Chondrocyte (in vitro differentiated cells): ENCODE measurements at regions not wholly inside any gene's neighbourhood (a gene's known extent, or its start where the extent isn't known, plus 50 kb on each side); places are given as distances from the start of the nearest gene placed in this dataset.

Experiments used
- DNase-seq: peaks from one replicate; pipeline ENCODE4 v3.0.0; 2021; ENCODE audit warnings: mixed read lengths, low spot score
- H3K27ac Mint-ChIP-seq: one replicate; pipeline ENCODE4 v1.8.0; 2021; ENCODE audit warnings: mild to moderate bottlenecking, moderate library complexity, mixed read lengths; ENCODE audit not compliant: unreplicated experiment
- H3K27me3 Mint-ChIP-seq: 2 replicates; pipeline ENCODE4 v1.8.0; 2021; ENCODE audit warnings: low read depth, mixed read lengths
- H3K36me3 Mint-ChIP-seq: 2 replicates; pipeline ENCODE4 v1.8.0; 2021; ENCODE audit warnings: low read depth, mixed read lengths
- H3K4me1 Mint-ChIP-seq: 2 replicates; pipeline ENCODE4 v1.8.0; 2021; ENCODE audit warnings: low read depth, mild to moderate bottlenecking, mixed read lengths
- H3K4me3 Mint-ChIP-seq: one replicate; pipeline ENCODE4 v1.8.0; 2021; ENCODE audit warnings: mild to moderate bottlenecking, moderate library complexity, mixed read lengths; ENCODE audit not compliant: unreplicated experiment
- H3K9me3 Mint-ChIP-seq: 2 replicates; pipeline ENCODE4 v1.8.0; 2021; ENCODE audit warnings: low read depth, mixed read lengths
- CTCF ChIP-seq: fragments of 200-600 bp; sonication (generic); IDR thresholded peaks from 2 replicates; pipeline ENCODE4 v1.5.0; 2021; ENCODE audit warnings: antibody characterized with exemption, mild to moderate bottlenecking, moderate library complexity

- Mint-ChIP-seq H3K27me3 (peaks cover 9% of the 10 kb centered on the region), H3K36me3 (no peaks in the 10 kb centered on the region), H3K27ac (no peak overlapping the region), H3K4me3 (no peak overlapping the region), H3K4me1 (no peaks in the 10 kb centered on the region), H3K9me3 (no peaks in the 10 kb centered on the region)
- no peak for TF ChIP-seq CTCF
- no peak for DNase-seq
These were observed 235.0 kb downstream of the AACS start for GRCh38 chr12:125300249-125300648.

- H3K27me3 Mint-ChIP-seq: peaks cover 5% of the 10 kb centered on the region
- no peak for TF ChIP-seq CTCF
- H3K4me3 Mint-ChIP-seq: no peak overlapping the region
- DNase-seq: no peak
- no peaks in the 10 kb centered on the region for H3K36me3 Mint-ChIP-seq
- no peak overlapping the region for H3K27ac Mint-ChIP-seq
- H3K9me3 Mint-ChIP-seq: peaks cover 2% of the 10 kb centered on the region
- H3K4me1 Mint-ChIP-seq: no peaks in the 10 kb centered on the region
These were observed 238.1 kb downstream of the AACS start for GRCh38 chr12:125303337-125303736.

GRCh38 chr12:125304029-125304428 lies 238.8 kb downstream of the AACS start:
- DNase-seq: no peak
- no peak for TF ChIP-seq CTCF
- Mint-ChIP-seq H3K9me3 (peaks cover 4% of the 10 kb centered on the region), H3K27ac (no peak overlapping the region), H3K36me3 (no peaks in the 10 kb centered on the region), H3K4me1 (no peaks in the 10 kb centered on the region), H3K27me3 (peaks cover 5% of the 10 kb centered on the region), H3K4me3 (no peak overlapping the region)

GRCh38 chr12:125305231-125305630 lies 240.0 kb downstream of the AACS start:
- Mint-ChIP-seq H3K4me3 (no peak overlapping the region), H3K9me3 (peaks cover 4% of the 10 kb centered on the region), H3K27ac (no peak overlapping the region), H3K4me1 (no peaks in the 10 kb centered on the region), H3K27me3 (no peaks in the 10 kb centered on the region), H3K36me3 (no peaks in the 10 kb centered on the region)
- no peak for TF ChIP-seq CTCF
- no peak for DNase-seq

- H3K27me3 Mint-ChIP-seq: peaks cover 8% of the 10 kb centered on the region
These were observed 245.2 kb downstream of the AACS start for GRCh38 chr12:125310461-125310860.

More at GRCh38 chr12:125310461-125310860, 245.2 kb downstream of the AACS start:
- Mint-ChIP-seq H3K36me3 (no peaks in the 10 kb centered on the region), H3K4me3 (no peak overlapping the region), H3K4me1 (no peaks in the 10 kb centered on the region), H3K27ac (no peak overlapping the region), H3K9me3 (peaks cover 4% of the 10 kb centered on the region)
- DNase-seq: no peak
- TF ChIP-seq CTCF: no peak
